CD1c-positive myeloid dendritic cell (primary cell): ENCODE measurements at regions not wholly inside any gene's neighbourhood (a gene's known extent, or its start where the extent isn't known, plus 50 kb on each side); places are given as distances from the start of the nearest gene placed in this dataset.
"Not testable (repeated sequence)": the region's sequence is repeated elsewhere in the genome, so short reads cannot be mapped to it uniquely, and the experiment has no call there.

Experiments
- DNase-seq: peaks from one replicate; pipeline ENCODE4 v3.0.0-alpha.2; 2016; ENCODE audit errors: extremely low spot score

DNA sequence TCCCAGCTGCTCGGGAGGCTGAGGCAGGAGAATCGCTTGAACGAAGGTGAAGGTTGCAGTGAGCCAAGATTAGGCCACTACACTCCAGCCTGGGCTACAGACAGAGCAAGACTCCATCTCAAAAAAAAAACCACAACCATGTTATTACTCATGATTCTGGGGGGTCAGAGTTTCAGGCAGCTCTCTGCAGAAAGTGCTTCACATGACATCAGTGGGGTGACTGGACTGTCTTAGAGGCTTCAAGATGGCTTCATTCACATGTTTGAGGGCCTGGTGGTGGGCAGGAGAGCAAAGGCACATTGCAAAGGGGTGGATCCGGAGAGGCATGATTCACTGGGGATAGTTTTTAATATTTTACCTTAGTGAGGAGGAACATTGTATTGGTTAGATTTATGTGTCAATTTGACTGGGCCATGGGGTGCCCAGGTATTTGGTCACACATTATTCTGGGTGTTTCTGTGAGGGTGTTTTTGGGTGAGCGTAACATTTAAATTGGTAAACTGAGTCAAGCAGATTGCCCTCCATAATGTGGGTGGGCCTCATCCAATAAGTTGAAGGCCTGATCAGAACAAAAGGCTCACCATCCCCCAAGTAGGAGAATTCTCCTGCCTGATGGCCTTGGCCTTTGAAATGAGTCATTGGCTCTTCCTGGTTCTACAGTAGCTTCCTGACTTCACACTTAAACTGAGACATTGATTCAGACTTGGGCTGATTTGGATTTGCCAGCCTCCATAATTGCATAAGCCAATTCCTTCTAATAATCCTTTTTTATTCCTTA is 109.8 kb downstream of the GOSR1 start:
- DNase-seq = no peak

DNA sequence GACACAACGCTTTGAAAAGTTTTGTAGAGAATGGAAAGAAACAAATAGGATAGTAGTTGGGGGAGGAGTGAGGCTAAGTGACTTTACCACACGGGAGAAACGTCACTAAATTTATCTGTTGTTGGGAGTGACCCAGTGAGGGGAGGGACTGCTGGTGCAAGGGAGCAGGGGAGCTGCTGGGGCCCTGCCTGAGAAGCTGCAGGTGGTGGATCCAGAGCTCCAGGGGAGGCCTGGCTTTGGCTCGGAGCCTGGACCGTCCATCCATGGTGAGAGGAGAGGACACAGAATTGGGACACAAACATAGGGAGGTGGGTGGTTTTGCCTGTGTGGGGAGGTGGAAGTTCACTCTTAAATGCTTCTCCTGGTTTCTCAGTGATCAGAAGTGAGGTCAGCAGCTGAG is 107.6 kb downstream of the GOSR1 start:
- DNase-seq = no peak

DNA sequence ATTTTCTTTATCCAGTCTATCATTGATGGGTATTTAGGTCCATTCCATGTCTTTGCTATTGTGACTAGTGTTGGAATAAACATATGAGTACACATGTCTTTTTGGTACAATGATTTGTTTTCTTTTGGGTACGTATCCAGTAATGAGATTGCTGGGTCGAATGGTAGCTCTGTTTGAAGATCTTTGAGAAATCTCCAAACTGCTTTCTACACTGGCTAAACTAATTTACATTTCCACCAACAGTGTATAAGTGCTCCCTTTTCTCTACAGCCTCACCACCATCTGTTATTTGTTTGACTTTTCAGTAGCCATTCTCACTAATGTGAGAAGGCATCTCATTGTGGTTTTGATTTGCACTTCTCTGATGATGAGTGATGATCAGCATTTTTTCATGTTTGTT is 103.7 kb downstream of the GOSR1 start:
- DNase-seq = no peak

DNA sequence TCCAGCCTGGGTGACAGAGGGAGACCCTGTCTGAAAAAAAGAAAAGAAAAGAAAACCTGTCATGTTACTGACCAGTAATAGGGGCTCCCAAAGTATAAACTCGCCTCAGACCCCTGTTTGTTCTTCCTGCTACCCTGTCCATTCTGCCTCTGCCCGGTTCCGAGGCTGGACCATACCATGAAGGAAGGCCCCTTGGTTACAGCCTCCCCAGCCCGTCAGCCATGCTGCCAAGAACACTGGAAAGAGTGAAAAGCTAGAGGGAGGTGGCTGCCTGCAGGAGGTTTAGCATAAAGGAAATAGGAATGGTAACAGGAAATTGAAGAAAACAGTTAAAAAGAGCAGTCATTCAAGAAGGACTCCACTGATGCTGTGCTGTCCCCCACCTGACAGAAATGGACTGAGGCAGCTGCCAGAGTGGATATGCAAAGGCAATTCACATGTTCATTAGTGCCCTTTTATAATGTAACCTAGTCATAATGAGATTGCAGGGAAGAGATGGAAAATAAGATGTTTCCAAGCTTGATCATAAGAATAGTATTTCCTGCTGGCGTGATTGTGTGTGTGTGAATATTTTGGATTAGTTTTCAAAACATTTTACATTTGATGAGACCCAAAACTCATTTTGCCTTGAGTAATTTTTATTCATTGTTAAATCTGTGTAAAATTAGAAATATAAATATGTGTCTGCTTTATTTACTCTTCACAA is 102.6 kb downstream of the GOSR1 start:
- DNase-seq = no peak

DNA sequence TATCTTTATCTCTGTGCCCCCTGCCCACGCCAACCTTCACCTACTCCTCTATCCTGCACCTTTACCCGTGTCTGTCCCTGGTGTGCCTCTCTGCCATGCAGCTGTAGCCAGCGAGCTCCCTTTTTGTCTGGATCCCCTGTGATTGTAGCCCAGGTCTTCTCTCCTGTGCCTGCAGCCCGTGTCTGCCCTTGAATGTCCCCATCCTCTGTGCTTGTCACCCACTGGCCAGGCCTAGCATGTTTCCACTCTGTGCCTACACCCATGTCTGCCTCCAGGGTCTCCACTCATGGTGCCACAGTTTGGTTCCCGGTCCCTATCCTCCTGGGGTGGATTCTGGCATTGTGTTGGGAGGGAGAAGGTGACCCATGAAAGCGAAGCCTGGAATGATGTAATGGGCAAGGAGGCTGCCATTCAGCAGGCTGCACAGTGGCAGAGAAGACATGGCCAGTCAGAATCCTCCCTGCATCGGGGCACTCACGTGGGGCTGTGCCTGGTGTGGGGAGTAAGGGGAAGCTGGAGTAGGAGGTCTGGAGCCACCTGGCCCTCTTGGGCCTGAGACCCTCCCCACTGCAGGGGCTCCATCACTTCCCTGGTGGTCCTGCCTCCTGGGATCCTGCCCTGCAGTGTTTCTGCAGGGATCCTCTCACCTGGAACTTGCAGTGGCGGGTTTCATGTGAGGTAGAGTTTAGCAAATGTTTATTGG is 101.0 kb downstream of the GOSR1 start:
- DNase-seq = not testable (repeated sequence)
